ENCODE measurements at regions not wholly inside any gene's neighbourhood (a gene's known extent, or its start where the extent isn't known, plus 50 kb on each side); places are given as distances from the start of the nearest gene placed in this dataset.
"Not testable (repeated sequence)": the region's sequence is repeated elsewhere in the genome, so short reads cannot be mapped to it uniquely, and the experiment has no call there.

DNA sequence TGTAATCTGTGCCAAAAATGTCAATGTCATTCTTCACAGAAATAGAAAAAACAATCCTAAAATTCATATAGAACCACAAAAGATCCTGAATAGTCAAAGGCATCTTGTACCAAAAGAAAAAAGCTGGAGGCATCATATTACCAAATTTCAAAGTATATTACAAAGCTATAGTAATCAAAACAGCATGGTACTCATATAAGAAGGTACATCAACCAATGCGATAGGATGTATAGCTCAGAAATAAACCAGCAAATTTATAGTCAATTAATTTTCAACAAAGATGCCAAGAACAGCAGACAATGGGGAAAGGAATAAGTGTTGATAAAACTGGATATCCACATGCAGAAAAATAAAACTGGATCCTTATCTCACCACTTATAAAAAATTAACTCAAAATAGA is 150.5 kb upstream of the PRICKLE2 start:
- no CpG with 5 or more reads among the region's 1 CpG for WGBS (ENCODE audit: insufficient coverage)
- POLR2A ChIA-PET = no interaction called here

DNA sequence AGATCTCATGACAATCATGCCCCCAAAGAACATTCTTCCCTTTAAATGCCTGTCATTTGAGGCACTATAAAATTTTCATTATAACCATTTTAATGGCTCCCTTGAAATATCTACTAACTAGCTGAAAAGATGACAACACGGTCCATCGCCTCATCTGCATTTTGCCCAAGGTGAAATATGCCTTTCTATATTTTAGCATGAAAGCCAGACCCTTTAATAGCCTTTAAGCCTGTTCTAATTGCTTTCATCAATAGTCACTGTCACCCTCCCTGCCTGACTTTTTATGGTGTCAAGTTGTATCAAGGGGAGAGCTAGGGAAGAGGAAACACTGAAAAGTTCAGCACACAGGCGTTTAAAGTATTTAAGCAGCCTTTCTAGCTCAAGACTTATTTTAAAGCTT is 144.1 kb upstream of the PRICKLE2 start:
- no peak overlapping the region for H3K27ac ChIP-seq (ENCODE audit: insufficient read depth in 1 of 2, low read depth in 1 of 2, low read length in 2 of 2, poor library complexity in 1 of 2, severe bottlenecking in 2 of 2)
- CTCF ChIA-PET = interaction anchor here (1.2 kb wide), 1 partner anchor 10 kb away, joined by 3 read pairs; no protein-coding TSS in a partner anchor

More for the DNA sequence above, 150.5 kb upstream of the PRICKLE2 start:
- no peaks in the 10 kb centered on the region for H3K27me3 ChIP-seq (replicated peaks in 2 of 5; ENCODE audit: control insufficient read depth in 4 of 5, insufficient read depth in 5 of 5, low read length in 4 of 5)
- H3K4me1 ChIP-seq (ENCODE audit: control extremely low read depth in 1 of 4, control insufficient read depth in 4 of 4, insufficient read depth in 4 of 4, low read length in 3 of 4) = no peaks in the 10 kb centered on the region
- DNase-seq = no peak
- H3K9me3 ChIP-seq (ENCODE audit: control extremely low read depth in 1 of 5, control insufficient read depth in 4 of 5, insufficient read depth in 2 of 5, low read depth in 1 of 5, low read length in 4 of 5) = peaks cover 0 to 7% (median 0%) of the 10 kb centered on the region in 5 experiments
- no peak overlapping the region for H3K27ac ChIP-seq (ENCODE audit: insufficient read depth in 1 of 2, low read depth in 1 of 2, low read length in 2 of 2, poor library complexity in 1 of 2, severe bottlenecking in 2 of 2)
- H3K4me3 ChIP-seq (ENCODE audit: control insufficient read depth in 1 of 7, extremely low read depth in 1 of 7, insufficient read depth in 4 of 7, low read depth in 2 of 7, low read length in 6 of 7) = no peak overlapping the region
- CTCF ChIA-PET = no interaction called here
- H3K36me3 ChIP-seq (ENCODE audit: control insufficient read depth in 4 of 4, insufficient read depth in 4 of 4, low read length in 3 of 4) = no peaks in the 10 kb centered on the region

DNA sequence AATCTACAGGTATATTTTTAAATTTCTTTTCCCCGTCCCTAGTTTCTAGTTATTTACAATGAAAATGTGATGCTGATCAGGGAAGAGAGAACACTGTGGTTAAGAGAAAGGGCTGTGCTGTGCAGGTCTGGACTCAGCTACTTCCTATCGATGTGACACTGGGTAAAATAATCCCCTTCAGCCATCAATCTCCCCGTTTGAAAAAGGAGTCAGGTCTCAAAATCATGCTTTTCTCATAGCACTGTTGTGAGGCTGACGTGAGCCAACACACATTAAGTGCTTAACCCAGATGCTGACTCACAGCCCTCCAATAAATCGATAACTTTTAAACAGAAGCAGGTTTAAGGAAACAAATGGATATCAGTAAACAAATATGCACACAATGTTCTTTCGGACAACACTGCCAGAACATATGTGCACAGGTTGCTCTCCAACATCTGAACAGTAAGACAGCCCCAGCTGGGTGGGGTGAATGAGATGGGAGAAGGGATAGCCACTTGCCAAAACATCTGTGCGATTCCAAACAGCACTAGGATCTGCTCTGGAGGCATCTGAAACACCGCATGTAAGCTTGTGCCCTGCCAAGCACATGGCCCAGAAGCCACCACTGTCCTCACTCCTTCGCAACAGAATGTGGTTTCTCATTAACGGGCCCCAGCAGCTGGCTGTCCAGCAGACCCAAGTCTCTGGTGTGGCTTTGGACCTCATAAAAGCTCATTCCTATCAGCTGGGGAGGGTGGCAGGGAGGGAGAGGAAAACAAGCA is 143.2 kb upstream of the PRICKLE2 start:
- Histone ChIP-seq H3K27ac (ENCODE audit: insufficient read depth in 1 of 2, low read depth in 1 of 2, low read length in 2 of 2, poor library complexity in 1 of 2, severe bottlenecking in 2 of 2) (no peak overlapping the region), H3K27me3 (replicated peaks in 2 of 5; ENCODE audit: control insufficient read depth in 4 of 5, insufficient read depth in 5 of 5, low read length in 4 of 5) (peaks cover 0 to 2% (median 0%) of the 10 kb centered on the region in 5 experiments), H3K4me3 (ENCODE audit: control insufficient read depth in 1 of 7, extremely low read depth in 1 of 7, insufficient read depth in 4 of 7, low read depth in 2 of 7, low read length in 6 of 7) (no peak overlapping the region), H3K4me1 (ENCODE audit: control extremely low read depth in 1 of 4, control insufficient read depth in 4 of 4, insufficient read depth in 4 of 4, low read length in 3 of 4) (no peaks in the 10 kb centered on the region), H3K36me3 (ENCODE audit: control insufficient read depth in 4 of 4, insufficient read depth in 4 of 4, low read length in 3 of 4) (no peaks in the 10 kb centered on the region), H3K9me3 (ENCODE audit: control extremely low read depth in 1 of 5, control insufficient read depth in 4 of 5, insufficient read depth in 2 of 5, low read depth in 1 of 5, low read length in 4 of 5) (no peaks in the 10 kb centered on the region)
- ChIA-PET CTCF (interaction anchor here (1.2 kb wide), 1 partner anchor 11 kb away, joined by 3 read pairs; no protein-coding TSS in a partner anchor), POLR2A (no interaction called here)
- WGBS (ENCODE audit: insufficient coverage) = 95% methylated on average over 5 of the region's 10 CpGs
- no peak for DNase-seq

More for the DNA sequence above, 144.1 kb upstream of the PRICKLE2 start:
- POLR2A ChIA-PET = no interaction called here
- 100% methylated on average over 2 of the region's 3 CpGs for WGBS (ENCODE audit: insufficient coverage)
- Histone ChIP-seq H3K9me3 (ENCODE audit: control extremely low read depth in 1 of 5, control insufficient read depth in 4 of 5, insufficient read depth in 2 of 5, low read depth in 1 of 5, low read length in 4 of 5) (no peaks in the 10 kb centered on the region), H3K4me3 (ENCODE audit: control insufficient read depth in 1 of 7, extremely low read depth in 1 of 7, insufficient read depth in 4 of 7, low read depth in 2 of 7, low read length in 6 of 7) (no peak overlapping the region), H3K4me1 (ENCODE audit: control extremely low read depth in 1 of 4, control insufficient read depth in 4 of 4, insufficient read depth in 4 of 4, low read length in 3 of 4) (no peaks in the 10 kb centered on the region), H3K27me3 (replicated peaks in 2 of 5; ENCODE audit: control insufficient read depth in 4 of 5, insufficient read depth in 5 of 5, low read length in 4 of 5) (peaks cover 0 to 2% (median 0%) of the 10 kb centered on the region in 5 experiments), H3K36me3 (ENCODE audit: control insufficient read depth in 4 of 4, insufficient read depth in 4 of 4, low read length in 3 of 4) (no peaks in the 10 kb centered on the region)
- DNase-seq = no peak

DNA sequence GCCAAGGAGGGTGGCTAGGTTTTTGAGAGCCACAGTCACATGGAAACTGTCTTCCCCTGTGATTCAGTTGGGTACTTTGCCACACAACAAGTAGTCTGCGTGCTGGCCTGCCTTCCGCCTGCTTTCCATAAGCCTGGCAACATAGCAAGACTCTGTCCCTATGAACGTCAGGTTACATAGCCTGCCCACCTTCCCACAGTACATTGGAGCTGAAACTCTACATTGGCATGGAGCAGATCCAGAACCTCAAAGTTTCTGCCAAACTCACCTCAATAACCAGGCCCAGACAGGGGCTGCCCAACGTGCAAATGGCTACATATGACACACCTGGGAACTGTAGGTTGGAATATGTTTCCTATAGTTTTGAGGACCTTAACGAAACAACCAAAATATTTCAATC is 140.6 kb upstream of the PRICKLE2 start:
- CTCF ChIA-PET = no interaction called here
- Histone ChIP-seq H3K27me3 (replicated peaks in 2 of 5; ENCODE audit: control insufficient read depth in 4 of 5, insufficient read depth in 5 of 5, low read length in 4 of 5) (peaks cover 0 to 2% (median 0%) of the 10 kb centered on the region in 5 experiments), H3K36me3 (ENCODE audit: control insufficient read depth in 4 of 4, insufficient read depth in 4 of 4, low read length in 3 of 4) (no peaks in the 10 kb centered on the region), H3K4me1 (ENCODE audit: control extremely low read depth in 1 of 4, control insufficient read depth in 4 of 4, insufficient read depth in 4 of 4, low read length in 3 of 4) (no peaks in the 10 kb centered on the region), H3K27ac (ENCODE audit: insufficient read depth in 1 of 2, low read depth in 1 of 2, low read length in 2 of 2, poor library complexity in 1 of 2, severe bottlenecking in 2 of 2) (no peak overlapping the region), H3K9me3 (ENCODE audit: control extremely low read depth in 1 of 5, control insufficient read depth in 4 of 5, insufficient read depth in 2 of 5, low read depth in 1 of 5, low read length in 4 of 5) (no peaks in the 10 kb centered on the region), H3K4me3 (ENCODE audit: control insufficient read depth in 1 of 7, extremely low read depth in 1 of 7, insufficient read depth in 4 of 7, low read depth in 2 of 7, low read length in 6 of 7) (no peak overlapping the region)
- no peak for DNase-seq
- POLR2A ChIA-PET = no interaction called here
- 100% methylated on average over 3 of the region's 5 CpGs for WGBS (ENCODE audit: insufficient coverage)

- H3K27ac ChIP-seq (ENCODE audit: insufficient read depth in 1 of 2, low read depth in 1 of 2, low read length in 2 of 2, poor library complexity in 1 of 2, severe bottlenecking in 2 of 2) = no peak overlapping the region
- whole genome bisulfite sequencing (ENCODE audit: insufficient coverage) = no CpG with 5 or more reads among the region's 1 CpG
These were observed 138.6 kb upstream of the PRICKLE2 start for GRCh38 chr3:64363842-64364241.

DNA sequence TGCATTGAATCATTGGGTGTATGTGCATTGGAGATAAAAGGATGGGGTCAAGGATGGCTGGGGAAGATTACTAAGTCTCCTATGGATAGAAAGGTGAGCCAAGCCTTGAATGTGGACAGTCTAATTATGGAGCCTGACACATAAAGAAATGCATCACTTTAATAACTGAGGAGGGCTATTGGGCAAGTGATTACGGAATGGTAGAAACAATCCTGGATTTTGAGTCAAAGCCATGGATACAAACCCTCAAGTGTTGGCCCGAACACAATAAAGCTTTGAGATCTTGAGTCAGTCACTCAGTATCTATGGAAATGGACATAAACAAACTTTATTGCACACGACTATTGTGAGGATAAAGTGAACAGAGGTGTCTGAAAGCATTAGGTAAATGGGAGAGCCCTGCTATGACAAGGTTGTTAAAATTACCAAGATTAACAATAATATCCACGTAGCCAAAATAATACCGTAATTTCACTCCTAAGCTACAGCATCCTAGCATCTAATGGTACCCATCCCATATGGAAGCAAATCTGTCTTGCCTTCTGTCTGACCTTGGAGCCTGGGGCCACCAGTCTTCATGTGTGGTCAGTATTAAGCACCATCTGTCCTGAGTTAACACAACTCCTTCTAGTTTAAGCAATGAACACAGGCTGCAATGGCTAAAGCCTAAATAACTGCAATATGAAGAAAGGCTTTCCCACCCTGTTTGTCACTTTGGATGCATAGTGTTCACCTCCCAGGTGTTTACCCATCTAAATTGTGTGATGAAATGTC is 136.9 kb upstream of the PRICKLE2 start:
- no peak overlapping the region for H3K4me3 ChIP-seq (ENCODE audit: control insufficient read depth in 1 of 7, extremely low read depth in 1 of 7, insufficient read depth in 4 of 7, low read depth in 2 of 7, low read length in 6 of 7)
- 96% methylated on average over 4 of the region's 5 CpGs for WGBS (ENCODE audit: insufficient coverage)
- no peak for DNase-seq
- peaks cover 0 to 2% (median 0%) of the 10 kb centered on the region in 5 experiments for H3K27me3 ChIP-seq (replicated peaks in 2 of 5; ENCODE audit: control insufficient read depth in 4 of 5, insufficient read depth in 5 of 5, low read length in 4 of 5)
- ChIA-PET CTCF (no interaction called here), POLR2A (no interaction called here)
- no peaks in the 10 kb centered on the region for H3K36me3 ChIP-seq (ENCODE audit: control insufficient read depth in 4 of 4, insufficient read depth in 4 of 4, low read length in 3 of 4)
- H3K27ac ChIP-seq (ENCODE audit: insufficient read depth in 1 of 2, low read depth in 1 of 2, low read length in 2 of 2, poor library complexity in 1 of 2, severe bottlenecking in 2 of 2) = no peak overlapping the region
- H3K9me3 ChIP-seq (ENCODE audit: control extremely low read depth in 1 of 5, control insufficient read depth in 4 of 5, insufficient read depth in 2 of 5, low read depth in 1 of 5, low read length in 4 of 5) = no peaks in the 10 kb centered on the region
- H3K4me1 ChIP-seq (ENCODE audit: control extremely low read depth in 1 of 4, control insufficient read depth in 4 of 4, insufficient read depth in 4 of 4, low read length in 3 of 4) = no peaks in the 10 kb centered on the region

More at GRCh38 chr3:64363842-64364241, 138.6 kb upstream of the PRICKLE2 start:
- Histone ChIP-seq H3K9me3 (ENCODE audit: control extremely low read depth in 1 of 5, control insufficient read depth in 4 of 5, insufficient read depth in 2 of 5, low read depth in 1 of 5, low read length in 4 of 5) (no peaks in the 10 kb centered on the region), H3K36me3 (ENCODE audit: control insufficient read depth in 4 of 4, insufficient read depth in 4 of 4, low read length in 3 of 4) (no peaks in the 10 kb centered on the region), H3K4me3 (ENCODE audit: control insufficient read depth in 1 of 7, extremely low read depth in 1 of 7, insufficient read depth in 4 of 7, low read depth in 2 of 7, low read length in 6 of 7) (no peak overlapping the region), H3K27me3 (replicated peaks in 2 of 5; ENCODE audit: control insufficient read depth in 4 of 5, insufficient read depth in 5 of 5, low read length in 4 of 5) (peaks cover 0 to 2% (median 0%) of the 10 kb centered on the region in 5 experiments), H3K4me1 (ENCODE audit: control extremely low read depth in 1 of 4, control insufficient read depth in 4 of 4, insufficient read depth in 4 of 4, low read length in 3 of 4) (no peaks in the 10 kb centered on the region)
- ChIA-PET POLR2A (no interaction called here), CTCF (no interaction called here)
- DNase-seq = no peak

DNA sequence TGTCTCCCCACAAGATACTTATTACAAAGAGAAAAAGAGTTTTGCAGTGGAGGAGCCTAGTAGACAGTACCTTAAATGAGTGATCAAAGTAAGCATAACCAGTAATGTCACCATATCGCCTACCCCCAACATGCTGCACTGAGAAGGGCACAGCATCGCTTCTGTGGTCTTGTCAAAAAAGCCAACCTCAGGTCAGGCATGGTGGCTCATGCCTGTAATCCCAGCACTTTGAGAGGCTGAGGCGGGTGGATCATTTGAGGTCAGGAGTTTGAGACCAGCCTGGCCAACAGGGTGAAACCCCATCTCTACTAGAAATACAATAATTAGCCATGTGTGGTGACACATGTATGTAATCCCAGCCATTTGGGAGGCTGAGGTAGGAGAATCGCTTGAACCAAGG is 135.8 kb upstream of the PRICKLE2 start:
- H3K9me3 ChIP-seq (ENCODE audit: control extremely low read depth in 1 of 5, control insufficient read depth in 4 of 5, insufficient read depth in 2 of 5, low read depth in 1 of 5, low read length in 4 of 5); H3K27ac ChIP-seq (ENCODE audit: insufficient read depth in 1 of 2, low read depth in 1 of 2, low read length in 2 of 2, poor library complexity in 1 of 2, severe bottlenecking in 2 of 2); DNase-seq; H3K4me1 ChIP-seq (ENCODE audit: control extremely low read depth in 1 of 4, control insufficient read depth in 4 of 4, insufficient read depth in 4 of 4, low read length in 3 of 4); H3K4me3 ChIP-seq (ENCODE audit: control insufficient read depth in 1 of 7, extremely low read depth in 1 of 7, insufficient read depth in 4 of 7, low read depth in 2 of 7, low read length in 6 of 7); H3K36me3 ChIP-seq (ENCODE audit: control insufficient read depth in 4 of 4, insufficient read depth in 4 of 4, low read length in 3 of 4); CTCF ChIA-PET; POLR2A ChIA-PET; H3K27me3 ChIP-seq (replicated peaks in 2 of 5; ENCODE audit: control insufficient read depth in 4 of 5, insufficient read depth in 5 of 5, low read length in 4 of 5): not testable (repeated sequence)
- WGBS (ENCODE audit: insufficient coverage) = 100% methylated on average over 3 of the region's 4 CpGs
